Right cardiac atrium (tissue), 5 donors: ENCODE measurements at regions not wholly inside any gene's neighbourhood (a gene's known extent, or its start where the extent isn't known, plus 50 kb on each side); places are given as distances from the start of the nearest gene placed in this dataset.

ENCODE experiments used
- ATAC-seq, 2 donors: fragments of 200-7000 bp; cut with Tn5 transposase; one replicate each; pipeline versions ENCODE4 v1.8.0 to v1.9.1; 2020; ENCODE audit warnings: moderate library complexity in 2 of 2, mild to moderate bottlenecking in 1 of 2
- DNase-seq, 3 donors: peaks; one replicate each; pipeline ENCODE4 v3.0.0-alpha.2; 2020
- H3K27ac ChIP-seq: one replicate; pipeline ENCODE4 v1.5.1; 2013; ENCODE audit warnings: mild to moderate bottlenecking, low read length, control low read depth, moderate library complexity
- H3K27me3 ChIP-seq: one replicate; pipeline ENCODE4 v1.6.1; 2013; ENCODE audit not compliant: control insufficient read depth, insufficient read depth
- H3K4me1 ChIP-seq: one replicate; pipeline ENCODE4 v1.6.1; 2013; ENCODE audit warnings: low read length; ENCODE audit not compliant: control insufficient read depth, insufficient read depth
- H3K4me3 ChIP-seq: one replicate; pipeline ENCODE4 v1.5.1; 2013; ENCODE audit warnings: low read length, control low read depth
- H3K9me3 ChIP-seq: one replicate; pipeline ENCODE4 v1.6.1; 2013; ENCODE audit warnings: low read length; ENCODE audit not compliant: control insufficient read depth
- WGBS: extraction: QIAGEN DNeasy Blood & Tissue Kit; methylation state at CpG from one replicate; pipeline ENCODE4 v1.1.7; 2013; 5-methylcytosine and 5-hydroxymethylcytosine counted together
- intact Hi-C, 4 donors: fragments of 100-400 bp; cut with DNase I; formaldehyde crosslinking; loops; one replicate each; pipeline versions ENCODE4 v1.11.0 to v1.14.0; 2022 to 2023
- donor health status: healthy with polysubstance abuse.
- donor health status: DM: no; HTN: yes; CAD: no.
- donor health status: DM: no; HTN: no; CAD: no.
- donor health status: DM: no; HTN: yes; CAD: no; lungs with severe emphysema.
- donor health status: DM: yes; HTN: yes; CAD: no.

DNA sequence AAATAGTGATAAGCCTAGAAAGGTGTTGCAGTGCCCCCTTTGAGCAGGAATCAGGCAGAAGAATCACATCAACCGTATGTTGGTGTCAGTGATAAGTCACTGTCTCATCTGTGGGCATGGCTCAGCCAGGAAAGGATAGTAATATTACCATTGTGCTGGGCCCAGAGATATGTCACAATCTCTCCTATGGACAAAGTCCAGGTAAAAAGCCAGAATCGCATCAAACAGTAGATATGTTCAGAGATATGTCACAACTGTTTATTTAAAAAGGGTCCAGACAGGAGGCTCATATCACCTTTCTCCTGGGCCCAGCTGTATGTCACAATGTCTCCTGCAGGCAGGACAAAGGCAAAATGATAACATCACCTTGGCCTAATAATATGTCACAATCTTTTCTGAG, 241.4 kb downstream of the RPS4Y2 start:
- ATAC-seq (no peak), DNase-seq (no peak)
- Histone ChIP-seq H3K4me3 (no peak overlapping the region), H3K27me3 (no peaks in the 10 kb centered on the region), H3K4me1 (no peaks in the 10 kb centered on the region), H3K27ac (no peak overlapping the region), H3K9me3 (no peaks in the 10 kb centered on the region)
- intact Hi-C loops, result no loop called here
- 49% methylated on average over 2 of the region's 2 CpGs for WGBS

DNA sequence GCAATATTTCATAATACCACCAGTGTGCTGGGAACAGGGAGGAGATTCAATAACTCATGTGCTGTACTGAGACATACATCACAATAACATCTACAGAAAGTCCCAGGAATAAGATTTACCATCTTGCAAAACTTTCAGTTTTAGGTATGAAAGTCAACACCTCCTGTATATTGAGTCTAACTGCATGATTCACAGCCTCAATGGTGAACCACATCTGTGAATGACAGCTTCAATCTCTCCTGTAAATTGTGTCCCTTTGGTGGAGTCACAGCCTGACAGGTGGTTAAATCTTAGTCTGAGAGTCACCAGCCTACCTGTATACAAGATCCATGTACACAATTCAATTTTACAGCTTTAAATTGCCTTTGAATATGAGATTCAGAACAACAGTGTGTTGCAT, 242.1 kb downstream of the RPS4Y2 start:
- Histone ChIP-seq H3K4me3 (no peak overlapping the region), H3K4me1 (no peaks in the 10 kb centered on the region), H3K9me3 (no peaks in the 10 kb centered on the region), H3K27me3 (no peaks in the 10 kb centered on the region), H3K27ac (no peak overlapping the region)
- ATAC-seq (no peak), DNase-seq (no peak)
- intact Hi-C loops, result no loop called here

DNA sequence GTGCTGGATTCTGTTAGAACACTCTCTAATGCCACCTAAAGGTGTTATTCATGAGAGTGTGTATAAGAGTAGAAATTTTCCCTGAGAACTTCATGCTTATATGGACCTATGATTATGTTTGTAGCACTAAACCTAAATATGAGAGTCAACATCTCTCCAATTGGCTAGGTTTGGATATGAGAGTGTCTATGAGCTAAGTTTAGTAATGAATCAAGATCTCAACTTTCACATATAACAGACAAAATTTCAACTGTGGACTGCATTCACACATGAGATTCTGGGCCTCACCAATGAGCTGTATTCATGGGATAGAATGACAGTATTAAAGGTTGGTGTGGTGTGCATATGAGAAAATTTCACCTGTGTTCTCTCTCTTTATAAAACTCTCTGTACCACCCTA, 242.6 kb downstream of the RPS4Y2 start:
- Histone ChIP-seq H3K9me3 (no peaks in the 10 kb centered on the region), H3K27me3 (no peaks in the 10 kb centered on the region), H3K27ac (no peak overlapping the region), H3K4me1 (no peaks in the 10 kb centered on the region), H3K4me3 (no peak overlapping the region)
- ATAC-seq (no peak), DNase-seq (no peak)
- intact Hi-C loops, result no loop called here

DNA sequence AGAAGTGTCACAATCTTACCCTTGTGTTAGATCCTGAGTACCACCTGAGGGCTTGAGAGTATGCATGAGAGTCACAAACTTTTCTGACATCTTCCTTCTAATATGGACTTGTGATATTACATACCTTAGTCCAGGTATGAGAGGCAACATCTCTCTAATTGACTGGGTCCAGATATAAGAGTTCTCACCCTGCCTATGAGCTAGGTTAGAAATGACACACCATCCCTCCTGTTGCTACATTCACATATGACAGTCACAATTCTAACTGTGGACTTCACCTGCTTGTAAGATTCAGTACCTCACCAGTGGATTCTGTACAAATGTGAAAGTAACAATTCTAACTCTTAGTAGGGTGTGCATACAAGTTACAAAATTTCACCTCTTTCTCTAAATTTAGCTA, 245.2 kb downstream of the RPS4Y2 start:
- DNase-seq (no peak), ATAC-seq (no peak)
- Histone ChIP-seq H3K9me3 (no peaks in the 10 kb centered on the region), H3K4me3 (no peak overlapping the region), H3K27ac (no peak overlapping the region), H3K27me3 (no peaks in the 10 kb centered on the region), H3K4me1 (no peaks in the 10 kb centered on the region)
- intact Hi-C loops, result no loop called here

DNA sequence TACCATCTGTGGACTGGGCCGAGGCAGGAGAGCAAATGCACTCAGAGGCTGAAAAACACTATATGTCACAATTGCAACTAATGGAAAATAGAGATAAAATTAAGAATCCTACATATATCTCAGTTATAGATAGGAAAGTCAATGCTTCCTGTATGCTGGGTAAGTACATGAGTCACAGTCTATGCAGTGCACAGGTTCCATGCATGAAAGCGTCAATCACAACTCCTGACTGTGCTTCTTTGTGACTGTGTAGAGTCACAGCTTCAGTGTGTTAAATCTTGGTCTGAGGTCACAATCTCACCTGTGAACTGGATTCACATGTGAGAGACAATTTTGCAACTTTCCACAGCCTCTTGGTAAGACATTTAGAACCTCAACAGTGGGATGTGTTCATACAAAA, 247.2 kb downstream of the RPS4Y2 start:
- Histone ChIP-seq H3K27ac (no peak overlapping the region), H3K4me1 (no peaks in the 10 kb centered on the region), H3K27me3 (no peaks in the 10 kb centered on the region), H3K9me3 (no peaks in the 10 kb centered on the region), H3K4me3 (no peak overlapping the region)
- intact Hi-C loops, result no loop called here
- ATAC-seq (no peak), DNase-seq (no peak)
- WGBS, result 72% methylated on average over 2 of the region's 2 CpGs

DNA sequence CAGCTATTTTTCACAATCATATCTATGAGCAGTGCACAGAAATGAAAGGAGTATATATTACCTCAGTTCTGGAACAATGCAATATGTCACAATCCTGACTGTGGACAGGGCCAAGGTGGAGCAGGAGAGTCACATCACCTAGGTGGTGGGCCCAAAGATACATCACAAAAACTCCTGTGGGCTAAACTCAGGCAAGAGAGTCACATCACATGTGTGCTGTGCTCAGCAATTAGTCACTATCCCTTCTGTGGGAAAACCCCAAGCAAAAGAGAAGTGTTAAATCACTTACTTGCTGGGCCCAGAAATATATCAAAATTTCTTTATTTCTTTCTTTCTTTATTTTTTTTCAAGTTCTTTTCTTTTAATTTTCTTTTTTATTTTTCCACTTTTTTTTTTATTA, 249.6 kb downstream of the RPS4Y2 start:
- Histone ChIP-seq H3K9me3 (no peaks in the 10 kb centered on the region), H3K4me1 (no peaks in the 10 kb centered on the region), H3K27me3 (no peaks in the 10 kb centered on the region), H3K27ac (no peak overlapping the region), H3K4me3 (no peak overlapping the region)
- ATAC-seq (no peak), DNase-seq (no peak)
- intact Hi-C loops, result no loop called here

DNA sequence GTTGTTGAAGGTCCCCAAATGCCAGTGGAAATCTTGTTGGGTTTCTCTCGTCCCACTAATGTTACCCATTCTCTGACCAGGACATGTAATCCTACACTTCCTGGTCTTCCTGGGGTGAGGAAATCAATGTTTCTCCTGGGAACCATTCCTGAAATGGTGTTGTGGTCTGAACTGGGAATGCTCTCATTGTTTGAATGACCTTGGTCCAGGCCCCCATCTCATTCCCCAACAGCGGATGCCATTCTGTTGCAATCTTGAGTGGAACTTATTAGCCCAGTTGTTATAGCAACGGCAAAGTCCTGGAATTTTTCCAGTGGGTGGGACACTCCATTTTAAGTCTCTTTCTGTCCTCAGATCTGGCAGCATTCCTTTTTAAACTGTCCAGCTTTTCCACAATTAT, 265.9 kb downstream of the RPS4Y2 start:
- ATAC-seq, result no peak
- no peaks in the 10 kb centered on the region for H3K4me1 ChIP-seq
- H3K27ac ChIP-seq, result no peak overlapping the region
- intact Hi-C loops, result no loop called here
- H3K4me3 ChIP-seq, result no peak overlapping the region
- H3K27me3 ChIP-seq, result no peaks in the 10 kb centered on the region
- peak in 1 of 3 donors; percentile 47 for DNase-seq
- 58% methylated on average over 3 of the region's 3 CpGs for WGBS
- no peaks in the 10 kb centered on the region for H3K9me3 ChIP-seq

DNA sequence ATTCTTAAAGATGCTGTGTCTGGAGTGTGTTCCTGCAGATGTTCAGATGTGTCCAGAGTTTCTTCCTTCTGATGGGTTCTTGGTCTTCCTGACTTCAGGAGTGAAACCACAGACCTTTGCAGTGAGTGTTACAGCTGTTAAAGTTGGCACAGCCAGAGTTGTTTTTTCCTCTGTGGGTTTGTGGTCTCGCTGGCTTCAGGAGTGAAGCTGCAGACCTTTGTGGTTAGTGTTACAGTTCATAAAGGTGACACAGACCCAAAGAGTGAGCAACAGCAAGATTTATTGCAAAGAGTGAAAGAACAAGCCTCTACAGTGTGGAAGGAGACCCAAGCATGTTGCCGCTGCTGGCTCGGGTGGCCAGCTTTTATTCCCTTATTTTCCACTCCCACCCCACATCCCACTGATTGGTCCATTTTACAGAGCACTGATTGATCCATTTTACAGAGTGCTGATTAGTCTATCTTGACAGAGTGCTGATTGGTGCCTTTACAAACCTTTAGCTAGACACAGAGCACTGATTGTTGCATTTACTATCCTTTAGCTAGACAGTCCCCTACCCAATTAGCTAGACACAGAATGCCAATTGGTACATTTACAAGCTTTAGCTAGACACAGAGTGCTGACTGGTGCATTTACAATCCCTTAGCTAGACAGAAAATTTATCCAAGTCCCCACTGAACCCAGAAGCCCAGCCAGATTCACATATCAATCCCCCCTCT, 266.6 kb downstream of the RPS4Y2 start:
- 61% methylated on average over 3 of the region's 3 CpGs for WGBS
- ATAC-seq, result no peak

DNA sequence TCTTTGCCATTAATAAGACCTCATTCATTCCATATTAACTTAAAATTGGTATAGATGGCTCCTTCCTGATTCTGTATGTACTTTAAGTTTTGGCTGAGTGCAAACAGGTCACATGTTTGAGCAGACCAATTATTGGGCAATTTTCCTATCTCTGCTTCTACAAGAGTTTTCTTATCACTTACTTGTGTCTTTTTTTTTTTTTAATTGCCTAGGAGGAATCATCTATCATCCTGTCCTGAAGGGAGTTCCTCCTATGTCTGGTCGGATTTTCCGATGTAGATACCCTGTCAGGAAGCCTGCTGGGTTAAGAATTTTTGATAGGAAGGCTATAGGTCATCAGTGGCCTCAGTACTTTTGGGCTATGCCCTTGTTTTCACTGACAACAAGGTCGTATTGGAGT, 268.0 kb downstream of the RPS4Y2 start:
- WGBS, result 24% methylated on average over 3 of the region's 3 CpGs
- intact Hi-C loops, result no loop called here

More for the DNA sequence above, 266.6 kb downstream of the RPS4Y2 start:
- no peaks in the 10 kb centered on the region for H3K4me1 ChIP-seq
- H3K27ac ChIP-seq, result no peak overlapping the region
- intact Hi-C loops, result no loop called here
- H3K9me3 ChIP-seq, result no peaks in the 10 kb centered on the region
- H3K4me3 ChIP-seq, result no peak overlapping the region
- no peaks in the 10 kb centered on the region for H3K27me3 ChIP-seq
- DNase-seq, result no peak

DNA sequence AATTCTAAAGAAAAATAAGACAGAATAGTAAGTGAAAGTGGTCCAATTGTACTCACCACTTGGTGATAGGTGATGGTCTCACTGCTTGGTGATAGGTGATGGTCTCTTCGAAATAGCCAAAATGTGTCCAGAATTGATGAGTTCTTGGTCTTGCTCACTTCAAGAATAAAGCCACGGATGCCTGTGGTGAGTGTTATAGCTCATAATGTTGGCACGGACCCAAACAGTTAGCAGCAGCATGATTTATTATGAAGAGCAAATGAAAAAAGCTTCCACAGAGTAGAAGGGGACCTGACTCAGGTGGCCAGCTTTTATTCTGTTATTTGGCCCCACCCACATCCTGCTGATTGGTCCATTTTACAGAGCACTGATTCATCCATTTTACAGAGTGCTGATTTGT, 272.6 kb downstream of the RPS4Y2 start:
- no peak for DNase-seq
- H3K9me3 ChIP-seq, result no peaks in the 10 kb centered on the region
- intact Hi-C loops, result no loop called here
- H3K4me1 ChIP-seq, result no peaks in the 10 kb centered on the region
- H3K27me3 ChIP-seq, result no peaks in the 10 kb centered on the region
- ATAC-seq, result no peak
- WGBS, result 43% methylated on average over 3 of the region's 3 CpGs
- no peak overlapping the region for H3K4me3 ChIP-seq
- H3K27ac ChIP-seq, result no peak overlapping the region

More for the DNA sequence above, 268.0 kb downstream of the RPS4Y2 start:
- Histone ChIP-seq H3K27ac (no peak overlapping the region), H3K27me3 (no peaks in the 10 kb centered on the region), H3K9me3 (no peaks in the 10 kb centered on the region), H3K4me3 (no peak overlapping the region), H3K4me1 (no peaks in the 10 kb centered on the region)
- ATAC-seq, result no peak
- DNase-seq, result no peak

DNA sequence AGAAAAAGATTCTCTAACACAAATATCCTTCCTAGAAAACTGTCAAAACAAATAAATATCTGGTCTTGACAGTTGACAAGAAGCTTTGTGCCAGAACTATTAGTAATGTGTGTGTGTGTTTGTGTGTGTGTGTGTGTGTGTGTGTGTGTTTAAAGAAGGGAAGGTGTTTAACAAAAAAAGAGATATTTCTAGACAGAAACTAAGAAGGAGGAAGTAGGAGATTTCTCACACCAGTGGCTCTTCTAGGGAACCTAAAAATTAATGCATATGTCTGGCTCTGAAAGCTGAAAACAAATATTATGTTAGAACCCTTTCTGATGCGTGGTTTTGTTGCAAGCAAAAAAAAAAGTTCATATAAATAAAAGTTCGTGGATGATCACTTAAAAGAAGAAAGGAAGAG, 277.5 kb downstream of the RPS4Y2 start:
- intact Hi-C loops, result no loop called here
- Histone ChIP-seq H3K4me1 (no peaks in the 10 kb centered on the region), H3K9me3 (no peaks in the 10 kb centered on the region), H3K4me3 (no peak overlapping the region), H3K27ac (no peak overlapping the region), H3K27me3 (no peaks in the 10 kb centered on the region)
- 21% methylated on average over 2 of the region's 2 CpGs for WGBS
- ATAC-seq, result no peak
- DNase-seq, result no peak
